ENCODE measurements at regions not wholly inside any gene's neighbourhood (a gene's known extent, or its start where the extent isn't known, plus 50 kb on each side); places are given as distances from the start of the nearest gene placed in this dataset.

DNA sequence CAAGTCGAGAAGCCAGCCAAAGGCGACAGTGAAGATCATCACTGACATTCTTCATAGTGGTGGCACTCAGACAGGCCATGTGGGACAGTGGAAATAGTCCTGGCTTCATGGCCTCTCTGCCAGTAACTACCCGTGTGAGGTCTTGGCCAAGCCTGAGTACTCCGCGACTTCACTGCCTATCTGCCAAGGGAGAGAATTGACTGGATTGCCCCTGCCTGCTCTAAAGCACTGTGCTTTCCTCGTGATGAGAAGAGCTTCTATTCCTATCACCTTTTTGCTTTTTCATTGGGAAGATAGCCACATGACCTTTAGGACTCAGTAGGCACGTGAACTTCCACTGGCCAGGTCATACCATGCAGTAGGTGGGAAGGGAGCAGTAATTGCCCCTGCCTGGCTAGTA, 239.3 kb downstream of the HAUS1 start:
- Histone ChIP-seq H3K36me3 (ENCODE audit: control insufficient read depth, insufficient read depth, low read length) (no peaks in the 10 kb centered on the region), H3K27ac (ENCODE audit: extremely low read depth, low read depth, low read length) (no peak overlapping the region), H3K9me1 (ENCODE audit: control insufficient read depth, insufficient read depth, low read length) (no peaks in the 10 kb centered on the region), H3K4me2 (ENCODE audit: insufficient read depth, low read length) (no peak overlapping the region), H3K79me2 (ENCODE audit: control insufficient read depth, insufficient read depth, low read length) (no peaks in the 10 kb centered on the region), H4K20me1 (replicated peaks; ENCODE audit: control insufficient read depth, insufficient read depth, low read length) (no peaks in the 10 kb centered on the region), H3K4me1 (replicated peaks in 1 of 2; ENCODE audit: control insufficient read depth in 2 of 2, insufficient read depth in 2 of 2, low read length in 2 of 2) (no peaks in the 10 kb centered on the region; a peak in 1 of 5 replicates), H3K9me3 (replicated peaks; ENCODE audit: control insufficient read depth, insufficient read depth, low read depth, low read length) (no peaks in the 10 kb centered on the region), H3K4me3 (no peak overlapping the region), H3K27me3 (ENCODE audit: control insufficient read depth in 2 of 2, insufficient read depth in 2 of 2, low read length in 2 of 2) (peaks cover 2 to 43% of the 10 kb centered on the region in 2 experiments; a peak in 2 of 5 replicates), H2AFZ (ENCODE audit: low read depth, low read length) (no peak overlapping the region), H3K9ac (ENCODE audit: insufficient read depth in 1 of 2, low read depth in 2 of 2, low read length in 2 of 2) (no peak overlapping the region)
- ChIA-PET CTCF (ENCODE audit: low intra/inter-chr PET ratio) (no interaction called here), POLR2A (no interaction called here)
- in situ Hi-C loops (cut with MboI), result no loop called here
- ATAC-seq, result no peak
- no peak for DNase-seq (ENCODE audit: extremely low read depth in 1 of 4, low spot score in 3 of 4)
- 10% methylated on average over 6 of the region's 7 CpGs for WGBS (ENCODE audit: insufficient coverage, low coverage, missing lambda C conversion rate)
- FAIRE-seq, result no peak
- intact Hi-C loops (cut with micrococcal nuclease), result no loop called here
- BruUV-seq (replicated peaks), result no TSS peak
- TF ChIP-seq SAFB2 (IDR thresholded peaks at IDR 0.05; ENCODE audit: borderline replicate concordance, low read depth, low read length, severe bottlenecking), result no peak
- TF ChIP-seq, protein P1, sequence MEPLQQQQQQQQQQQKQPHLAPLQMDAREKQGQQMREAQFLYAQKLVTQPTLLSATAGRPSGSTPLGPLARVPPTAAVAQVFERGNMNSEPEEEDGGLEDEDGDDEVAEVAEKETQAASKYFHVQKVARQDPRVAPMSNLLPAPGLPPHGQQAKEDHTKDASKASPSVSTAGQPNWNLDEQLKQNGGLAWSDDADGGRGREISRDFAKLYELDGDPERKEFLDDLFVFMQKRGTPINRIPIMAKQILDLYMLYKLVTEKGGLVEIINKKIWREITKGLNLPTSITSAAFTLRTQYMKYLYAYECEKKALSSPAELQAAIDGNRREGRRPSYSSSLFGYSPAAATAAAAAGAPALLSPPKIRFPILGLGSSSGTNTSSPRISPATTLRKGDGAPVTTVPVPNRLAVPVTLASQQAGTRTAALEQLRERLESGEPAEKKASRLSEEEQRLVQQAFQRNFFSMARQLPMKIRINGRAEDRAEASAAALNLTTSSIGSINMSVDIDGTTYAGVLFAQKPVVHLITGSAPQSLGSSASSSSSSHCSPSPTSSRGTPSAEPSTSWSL (CRISPR knock-in tag; IDR thresholded peaks at IDR 0.05; ENCODE audit: borderline replicate concordance), result no peak
- TF ChIP-seq, protein P2, sequence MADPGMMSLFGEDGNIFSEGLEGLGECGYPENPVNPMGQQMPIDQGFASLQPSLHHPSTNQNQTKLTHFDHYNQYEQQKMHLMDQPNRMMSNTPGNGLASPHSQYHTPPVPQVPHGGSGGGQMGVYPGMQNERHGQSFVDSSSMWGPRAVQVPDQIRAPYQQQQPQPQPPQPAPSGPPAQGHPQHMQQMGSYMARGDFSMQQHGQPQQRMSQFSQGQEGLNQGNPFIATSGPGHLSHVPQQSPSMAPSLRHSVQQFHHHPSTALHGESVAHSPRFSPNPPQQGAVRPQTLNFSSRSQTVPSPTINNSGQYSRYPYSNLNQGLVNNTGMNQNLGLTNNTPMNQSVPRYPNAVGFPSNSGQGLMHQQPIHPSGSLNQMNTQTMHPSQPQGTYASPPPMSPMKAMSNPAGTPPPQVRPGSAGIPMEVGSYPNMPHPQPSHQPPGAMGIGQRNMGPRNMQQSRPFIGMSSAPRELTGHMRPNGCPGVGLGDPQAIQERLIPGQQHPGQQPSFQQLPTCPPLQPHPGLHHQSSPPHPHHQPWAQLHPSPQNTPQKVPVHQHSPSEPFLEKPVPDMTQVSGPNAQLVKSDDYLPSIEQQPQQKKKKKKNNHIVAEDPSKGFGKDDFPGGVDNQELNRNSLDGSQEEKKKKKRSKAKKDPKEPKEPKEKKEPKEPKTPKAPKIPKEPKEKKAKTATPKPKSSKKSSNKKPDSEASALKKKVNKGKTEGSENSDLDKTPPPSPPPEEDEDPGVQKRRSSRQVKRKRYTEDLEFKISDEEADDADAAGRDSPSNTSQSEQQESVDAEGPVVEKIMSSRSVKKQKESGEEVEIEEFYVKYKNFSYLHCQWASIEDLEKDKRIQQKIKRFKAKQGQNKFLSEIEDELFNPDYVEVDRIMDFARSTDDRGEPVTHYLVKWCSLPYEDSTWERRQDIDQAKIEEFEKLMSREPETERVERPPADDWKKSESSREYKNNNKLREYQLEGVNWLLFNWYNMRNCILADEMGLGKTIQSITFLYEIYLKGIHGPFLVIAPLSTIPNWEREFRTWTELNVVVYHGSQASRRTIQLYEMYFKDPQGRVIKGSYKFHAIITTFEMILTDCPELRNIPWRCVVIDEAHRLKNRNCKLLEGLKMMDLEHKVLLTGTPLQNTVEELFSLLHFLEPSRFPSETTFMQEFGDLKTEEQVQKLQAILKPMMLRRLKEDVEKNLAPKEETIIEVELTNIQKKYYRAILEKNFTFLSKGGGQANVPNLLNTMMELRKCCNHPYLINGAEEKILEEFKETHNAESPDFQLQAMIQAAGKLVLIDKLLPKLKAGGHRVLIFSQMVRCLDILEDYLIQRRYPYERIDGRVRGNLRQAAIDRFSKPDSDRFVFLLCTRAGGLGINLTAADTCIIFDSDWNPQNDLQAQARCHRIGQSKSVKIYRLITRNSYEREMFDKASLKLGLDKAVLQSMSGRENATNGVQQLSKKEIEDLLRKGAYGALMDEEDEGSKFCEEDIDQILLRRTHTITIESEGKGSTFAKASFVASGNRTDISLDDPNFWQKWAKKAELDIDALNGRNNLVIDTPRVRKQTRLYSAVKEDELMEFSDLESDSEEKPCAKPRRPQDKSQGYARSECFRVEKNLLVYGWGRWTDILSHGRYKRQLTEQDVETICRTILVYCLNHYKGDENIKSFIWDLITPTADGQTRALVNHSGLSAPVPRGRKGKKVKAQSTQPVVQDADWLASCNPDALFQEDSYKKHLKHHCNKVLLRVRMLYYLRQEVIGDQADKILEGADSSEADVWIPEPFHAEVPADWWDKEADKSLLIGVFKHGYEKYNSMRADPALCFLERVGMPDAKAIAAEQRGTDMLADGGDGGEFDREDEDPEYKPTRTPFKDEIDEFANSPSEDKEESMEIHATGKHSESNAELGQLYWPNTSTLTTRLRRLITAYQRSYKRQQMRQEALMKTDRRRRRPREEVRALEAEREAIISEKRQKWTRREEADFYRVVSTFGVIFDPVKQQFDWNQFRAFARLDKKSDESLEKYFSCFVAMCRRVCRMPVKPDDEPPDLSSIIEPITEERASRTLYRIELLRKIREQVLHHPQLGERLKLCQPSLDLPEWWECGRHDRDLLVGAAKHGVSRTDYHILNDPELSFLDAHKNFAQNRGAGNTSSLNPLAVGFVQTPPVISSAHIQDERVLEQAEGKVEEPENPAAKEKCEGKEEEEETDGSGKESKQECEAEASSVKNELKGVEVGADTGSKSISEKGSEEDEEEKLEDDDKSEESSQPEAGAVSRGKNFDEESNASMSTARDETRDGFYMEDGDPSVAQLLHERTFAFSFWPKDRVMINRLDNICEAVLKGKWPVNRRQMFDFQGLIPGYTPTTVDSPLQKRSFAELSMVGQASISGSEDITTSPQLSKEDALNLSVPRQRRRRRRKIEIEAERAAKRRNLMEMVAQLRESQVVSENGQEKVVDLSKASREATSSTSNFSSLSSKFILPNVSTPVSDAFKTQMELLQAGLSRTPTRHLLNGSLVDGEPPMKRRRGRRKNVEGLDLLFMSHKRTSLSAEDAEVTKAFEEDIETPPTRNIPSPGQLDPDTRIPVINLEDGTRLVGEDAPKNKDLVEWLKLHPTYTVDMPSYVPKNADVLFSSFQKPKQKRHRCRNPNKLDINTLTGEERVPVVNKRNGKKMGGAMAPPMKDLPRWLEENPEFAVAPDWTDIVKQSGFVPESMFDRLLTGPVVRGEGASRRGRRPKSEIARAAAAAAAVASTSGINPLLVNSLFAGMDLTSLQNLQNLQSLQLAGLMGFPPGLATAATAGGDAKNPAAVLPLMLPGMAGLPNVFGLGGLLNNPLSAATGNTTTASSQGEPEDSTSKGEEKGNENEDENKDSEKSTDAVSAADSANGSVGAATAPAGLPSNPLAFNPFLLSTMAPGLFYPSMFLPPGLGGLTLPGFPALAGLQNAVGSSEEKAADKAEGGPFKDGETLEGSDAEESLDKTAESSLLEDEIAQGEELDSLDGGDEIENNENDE (IDR thresholded peaks at IDR 0.05; ENCODE audit: low read depth, low read length), result no peak
- TF ChIP-seq MYBL2 (IDR thresholded peaks at IDR 0.05; ENCODE audit: low read depth), result no peak
- TF ChIP-seq MYBL2 (CRISPR knock-in tag; IDR thresholded peaks at IDR 0.05; ENCODE audit: borderline replicate concordance), result no peak
